NB4 (cell line): ENCODE measurements at regions not wholly inside any gene's neighbourhood (a gene's known extent, or its start where the extent isn't known, plus 50 kb on each side); places are given as distances from the start of the nearest gene placed in this dataset.

Source experiments
- CTCF ChIP-seq: IDR thresholded peaks from one replicate; pipeline ENCODE4 v1.5.1; 2012; ENCODE audit warnings: low read depth, low read length
- POLR2A ChIP-seq: IDR thresholded peaks from 2 replicates; pipeline ENCODE4 v1.6.1; 2011; ENCODE audit warnings: mild to moderate bottlenecking; ENCODE audit not compliant: insufficient read length; ENCODE audit errors: extremely low read depth

DNA sequence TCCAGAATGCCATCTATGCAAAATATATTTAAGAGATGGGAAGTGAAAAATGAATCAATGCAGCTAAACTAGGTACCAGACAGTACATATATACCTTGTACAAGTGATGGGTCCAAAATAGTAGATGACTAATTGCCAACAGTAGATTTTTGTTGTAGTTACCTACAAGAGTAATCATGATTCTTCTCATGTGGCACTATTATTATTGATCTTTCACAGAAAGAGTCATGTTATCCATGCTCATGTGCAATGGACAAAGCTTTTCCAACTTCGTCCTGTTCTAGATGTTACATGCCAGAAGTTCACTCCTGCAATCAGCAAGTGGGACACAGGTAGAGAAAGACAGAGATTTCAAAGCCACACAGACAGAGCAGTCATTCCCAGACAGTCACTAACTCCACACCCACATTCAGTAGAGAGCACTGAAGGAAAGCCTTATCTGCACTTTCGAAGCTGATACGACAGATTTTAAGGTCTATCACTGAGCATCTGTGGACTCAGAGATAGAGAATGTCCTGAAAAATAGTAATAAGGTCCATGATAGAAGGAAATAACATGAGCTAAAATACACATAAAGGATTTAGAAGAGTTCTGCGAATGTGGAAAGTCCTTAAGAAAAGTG is 101.6 kb upstream of the ITPRID2 start:
- no peak for TF ChIP-seq CTCF
- no peak for TF ChIP-seq POLR2A
